GM18870 (cell line): ENCODE measurements at regions not wholly inside any gene's neighbourhood (a gene's known extent, or its start where the extent isn't known, plus 50 kb on each side); places are given as distances from the start of the nearest gene placed in this dataset.
"Not testable (repeated sequence)": the region's sequence is repeated elsewhere in the genome, so short reads cannot be mapped to it uniquely, and the experiment has no call there.

ENCODE experiments used
- ATAC-seq: cut with Tn5 transposase; IDR thresholded peaks from one replicate; pipeline ENCODE4 v1.9.1; 2021; ENCODE audit warnings: moderate library complexity; ENCODE audit not compliant: unreplicated experiment

- ATAC-seq: no peak
Measured at GRCh38 chr11:29263971-29264682, 752.7 kb downstream of the KCNA4 start.

GRCh38 chr11:29261831-29262230 is 755.0 kb downstream of the KCNA4 start:
- no peak for ATAC-seq

GRCh38 chr11:29260939-29261705 is 755.7 kb downstream of the KCNA4 start:
- no peak for ATAC-seq

GRCh38 chr11:29258411-29258810 is 758.4 kb downstream of the KCNA4 start:
- ATAC-seq: no peak

- peak; percentile 66 for ATAC-seq
Measured at GRCh38 chr11:29256580-29256979, 760.2 kb downstream of the KCNA4 start.

GRCh38 chr11:29255401-29255800 is 761.4 kb downstream of the KCNA4 start:
- no peak for ATAC-seq

GRCh38 chr11:29251738-29252137 is 765.1 kb downstream of the KCNA4 start:
- peak; percentile 91 for ATAC-seq

- ATAC-seq: no peak
Measured at GRCh38 chr11:29249713-29250112, 767.1 kb downstream of the KCNA4 start.

- no peak for ATAC-seq
Measured at GRCh38 chr11:29244355-29244754, 772.5 kb downstream of the KCNA4 start.

GRCh38 chr11:29243616-29244015 is 773.2 kb downstream of the KCNA4 start:
- ATAC-seq: no peak

GRCh38 chr11:29231991-29232390 is 784.8 kb downstream of the KCNA4 start:
- ATAC-seq: no peak

- no peak for ATAC-seq
Measured at GRCh38 chr11:29231586-29231985, 785.2 kb downstream of the KCNA4 start.

GRCh38 chr11:29227811-29228210 is 789.0 kb downstream of the KCNA4 start:
- ATAC-seq: no peak

- no peak for ATAC-seq
Measured at GRCh38 chr11:29224739-29225384, 792.0 kb downstream of the KCNA4 start.

- not testable (repeated sequence) for ATAC-seq
Measured at GRCh38 chr11:29219531-29219930, 797.3 kb downstream of the KCNA4 start.

- ATAC-seq: no peak
Measured at GRCh38 chr11:29217901-29218300, 798.9 kb downstream of the KCNA4 start.

- no peak for ATAC-seq
Measured at GRCh38 chr11:29214833-29215232, 802.0 kb downstream of the KCNA4 start.

GRCh38 chr11:29211202-29211601 is 805.6 kb downstream of the KCNA4 start:
- ATAC-seq: no peak

GRCh38 chr11:29210426-29210825 is 806.4 kb downstream of the KCNA4 start:
- no peak for ATAC-seq

- no peak for ATAC-seq
Measured at GRCh38 chr11:29208117-29208516, 808.7 kb downstream of the KCNA4 start.

- no peak for ATAC-seq
Measured at GRCh38 chr11:29200791-29201562, 815.9 kb downstream of the KCNA4 start.
